ENCODE measurements at regions not wholly inside any gene's neighbourhood (a gene's known extent, or its start where the extent isn't known, plus 50 kb on each side); places are given as distances from the start of the nearest gene placed in this dataset.

- no peak for DNase-seq (ENCODE audit: low read depth in 1 of 2, low spot score in 1 of 2)
Observed at GRCh38 chr6:56407883-56408410, 160.6 kb upstream of the COL21A1 start.

- DNase-seq (ENCODE audit: low read depth in 1 of 2, low spot score in 1 of 2): no peak
Observed at GRCh38 chr6:56406276-56407269, 159.2 kb upstream of the COL21A1 start.

- no peak for DNase-seq (ENCODE audit: low read depth in 1 of 2, low spot score in 1 of 2)
Observed at GRCh38 chr6:56404599-56404998, 157.2 kb upstream of the COL21A1 start.

GRCh38 chr6:56403745-56404144 is 156.4 kb upstream of the COL21A1 start:
- DNase-seq (ENCODE audit: low read depth in 1 of 2, low spot score in 1 of 2): no peak

- DNase-seq (ENCODE audit: low read depth in 1 of 2, low spot score in 1 of 2): no peak
Observed at GRCh38 chr6:56401477-56402070, 154.2 kb upstream of the COL21A1 start.

- DNase-seq (ENCODE audit: low read depth in 1 of 2, low spot score in 1 of 2): no peak
Observed at GRCh38 chr6:56400273-56400672, 152.9 kb upstream of the COL21A1 start.

- no peak for DNase-seq (ENCODE audit: low read depth in 1 of 2, low spot score in 1 of 2)
Observed at GRCh38 chr6:56399672-56400263, 152.4 kb upstream of the COL21A1 start.

GRCh38 chr6:56399250-56399671 is 151.9 kb upstream of the COL21A1 start:
- no peak for DNase-seq (ENCODE audit: low read depth in 1 of 2, low spot score in 1 of 2)

GRCh38 chr6:56396435-56396834 is 149.1 kb upstream of the COL21A1 start:
- DNase-seq (ENCODE audit: low read depth in 1 of 2, low spot score in 1 of 2): no peak

GRCh38 chr6:56393615-56394612 is 146.5 kb upstream of the COL21A1 start:
- DNase-seq (ENCODE audit: low read depth in 1 of 2, low spot score in 1 of 2): no peak

- DNase-seq (ENCODE audit: low read depth in 1 of 2, low spot score in 1 of 2): no peak
Observed at GRCh38 chr6:56388415-56388755, 141.0 kb upstream of the COL21A1 start.

- no peak for DNase-seq (ENCODE audit: low read depth in 1 of 2, low spot score in 1 of 2)
Observed at GRCh38 chr6:56387621-56388414, 140.4 kb upstream of the COL21A1 start.

GRCh38 chr6:56386717-56387116 is 139.3 kb upstream of the COL21A1 start:
- DNase-seq (ENCODE audit: low read depth in 1 of 2, low spot score in 1 of 2): no peak

- DNase-seq (ENCODE audit: low read depth in 1 of 2, low spot score in 1 of 2): no peak
Observed at GRCh38 chr6:56385981-56386593, 138.7 kb upstream of the COL21A1 start.

GRCh38 chr6:56383160-56383559 is 135.8 kb upstream of the COL21A1 start:
- DNase-seq (ENCODE audit: low read depth in 1 of 2, low spot score in 1 of 2): no peak

GRCh38 chr6:56382416-56382940 is 135.1 kb upstream of the COL21A1 start:
- DNase-seq (ENCODE audit: low read depth in 1 of 2, low spot score in 1 of 2): no peak

- no peak for DNase-seq (ENCODE audit: low read depth in 1 of 2, low spot score in 1 of 2)
Observed at GRCh38 chr6:56381801-56382251, 134.4 kb upstream of the COL21A1 start.

GRCh38 chr6:56380476-56380875 is 133.1 kb upstream of the COL21A1 start:
- no peak for DNase-seq (ENCODE audit: low read depth in 1 of 2, low spot score in 1 of 2)

- DNase-seq (ENCODE audit: low read depth in 1 of 2, low spot score in 1 of 2): no peak
Observed at GRCh38 chr6:56378966-56379585, 131.7 kb upstream of the COL21A1 start.

Measured in activated T-helper 1 cell treated with anti-CD3 and anti-CD28 coated beads, Interleukin-2, amount 50 U/mL, for 16 hours (primary cell).